T-cell (primary cell): ENCODE measurements at regions not wholly inside any gene's neighbourhood (a gene's known extent, or its start where the extent isn't known, plus 50 kb on each side); places are given as distances from the start of the nearest gene placed in this dataset.
"Not testable (repeated sequence)": the region's sequence is repeated elsewhere in the genome, so short reads cannot be mapped to it uniquely, and the experiment has no call there.

Experiments
- ATAC-seq, 4 experiments: fragments of 200-7000 bp in 3 of 4; fragments of 150-1000 bp in 1 of 4; cut with Tn5 transposase; replicated peaks in 1 of 4; 1 replicate in 3 of 4; 2 replicates in 1 of 4; pipeline ENCODE4 v1.10.0; 2021; ENCODE audit warnings: moderate library complexity in 3 of 4, mild to moderate bottlenecking in 2 of 4, moderate number of reproducible peaks in 1 of 4
- CTCF ChIA-PET, 2 donors: fragments of 300-600 bp; sonication (Branson Sonifier 250); formaldehyde crosslinking; loops; one replicate each; lab custom pipeline; 2022; ENCODE audit warnings: antibody characterized with exemption in 2 of 2; lab: Charles Lee
- POLR2A ChIA-PET, 2 donors: fragments of 300-600 bp; sonication (Branson Sonifier 250); formaldehyde crosslinking; loops; one replicate each; lab custom pipeline; 2022; ENCODE audit warnings: antibody characterized with exemption in 2 of 2; lab: Charles Lee
- DNase-seq, 35 experiments: peaks; one replicate each; pipeline versions ENCODE4 v3.0.0 to v3.0.0-alpha.2; 2013 to 2023
- H3K27ac ChIP-seq: one replicate; pipeline ENCODE4 v1.5.1; 2013; ENCODE audit warnings: low read length
- H3K27me3 ChIP-seq, 2 experiments: replicated peaks in 1 of 2; 1 replicate in 1 of 2; 2 replicates in 1 of 2; pipeline versions ENCODE4 v1.6.1 to v1.7.0; 2013; ENCODE audit warnings: low read length in 1 of 2, mixed read lengths in 1 of 2; ENCODE audit not compliant: control insufficient read depth in 2 of 2, insufficient read depth in 2 of 2; ENCODE audit errors: extremely low read depth in 1 of 2
- H3K36me3 ChIP-seq, 2 donors: 1 replicate in 1 of 2; 2 replicates in 1 of 2; pipeline versions ENCODE4 v1.6.1 to v1.7.0; 2013; ENCODE audit warnings: low read length in 1 of 2; ENCODE audit not compliant: control insufficient read depth in 2 of 2, insufficient read depth in 1 of 2; ENCODE audit errors: extremely low read depth in 1 of 2
- H3K4me1 ChIP-seq, 2 experiments: 1 replicate in 1 of 2; 2 replicates in 1 of 2; pipeline versions ENCODE4 v1.6.1 to v1.7.0; 2013; ENCODE audit warnings: low read length in 2 of 2, mixed read lengths in 1 of 2; ENCODE audit not compliant: insufficient read depth in 2 of 2, control insufficient read depth in 1 of 2; ENCODE audit errors: extremely low read depth in 1 of 2
- H3K4me3 ChIP-seq, 2 donors: 1 replicate in 1 of 2; 2 replicates in 1 of 2; pipeline versions ENCODE4 v1.5.1 to v1.7.0; 2013; ENCODE audit warnings: mild to moderate bottlenecking in 2 of 2, low read length in 1 of 2, moderate library complexity in 1 of 2; ENCODE audit not compliant: control insufficient read depth in 1 of 2; ENCODE audit errors: extremely low read depth in 1 of 2
- H3K9me3 ChIP-seq: 2 replicates; pipeline ENCODE4 v1.7.0; 2013
- H3K27ac Mint-ChIP-seq, 2 donors: one replicate each; pipeline ENCODE4 v1.8.0; 2020 to 2021; ENCODE audit warnings: mild to moderate bottlenecking in 2 of 2, mixed read lengths in 2 of 2
- H3K27me3 Mint-ChIP-seq, 2 donors: one replicate each; pipeline ENCODE4 v1.8.0; 2021 to 2022; ENCODE audit warnings: mixed read lengths in 2 of 2
- H3K36me3 Mint-ChIP-seq: one replicate; pipeline ENCODE4 v1.8.0; 2021; ENCODE audit warnings: mixed read lengths
- H3K4me1 Mint-ChIP-seq, 3 donors: one replicate each; pipeline ENCODE4 v1.8.0; 2020 to 2022; ENCODE audit warnings: mixed read lengths in 3 of 3, mild to moderate bottlenecking in 1 of 3
- H3K4me3 Mint-ChIP-seq, 3 donors: one replicate each; pipeline ENCODE4 v1.8.0; 2020 to 2022; ENCODE audit warnings: mild to moderate bottlenecking in 3 of 3, mixed read lengths in 3 of 3, moderate library complexity in 3 of 3
- H3K9me3 Mint-ChIP-seq, 3 donors: one replicate each; pipeline ENCODE4 v1.8.0; 2020 to 2022; ENCODE audit warnings: mixed read lengths in 3 of 3
- WGBS: methylation state at CpG from one replicate; pipeline ENCODE4 v1.1.5; 2013; ENCODE audit warnings: missing lambda C conversion rate; ENCODE audit not compliant: insufficient coverage; 5-methylcytosine and 5-hydroxymethylcytosine counted together

- peaks cover 0 to 3% of the 10 kb centered on the region in 2 experiments for H3K27me3 ChIP-seq
- H3K9me3 ChIP-seq = no peaks in the 10 kb centered on the region
- DNase-seq = no peak
- Mint-ChIP-seq H3K9me3 (peaks cover 14 to 29% (median 19%) of the 10 kb centered on the region in 3 donors), H3K4me1 (no peaks in the 10 kb centered on the region), H3K4me3 (no peak overlapping the region), H3K27me3 (no peaks in the 10 kb centered on the region), H3K27ac (no peak overlapping the region), H3K36me3 (no peaks in the 10 kb centered on the region)
- WGBS = 67% methylated on average over 3 of the region's 7 CpGs
- no peaks in the 10 kb centered on the region for H3K36me3 ChIP-seq
- no peak overlapping the region for H3K4me3 ChIP-seq
- ChIA-PET POLR2A (no interaction called here), CTCF (no interaction called here)
- no peaks in the 10 kb centered on the region for H3K4me1 ChIP-seq
- ATAC-seq = no peak
- no peak overlapping the region for H3K27ac ChIP-seq
Measured at GRCh38 chr7:109549471-109550193, 980.0 kb downstream of the DNAJB9 start.

GRCh38 chr7:109552017-109552416, 982.3 kb downstream of the DNAJB9 start:
- Mint-ChIP-seq H3K9me3 (peaks cover 19 to 33% (median 24%) of the 10 kb centered on the region in 3 donors), H3K4me3 (no peak overlapping the region), H3K36me3 (no peaks in the 10 kb centered on the region), H3K27me3 (no peaks in the 10 kb centered on the region), H3K27ac (no peak overlapping the region), H3K4me1 (no peaks in the 10 kb centered on the region)
- Histone ChIP-seq H3K36me3 (no peaks in the 10 kb centered on the region), H3K4me1 (no peaks in the 10 kb centered on the region), H3K9me3 (no peaks in the 10 kb centered on the region), H3K27ac (no peak overlapping the region), H3K27me3 (peaks cover 0 to 3% of the 10 kb centered on the region in 2 experiments), H3K4me3 (no peak overlapping the region)
- DNase-seq = no peak
- CTCF ChIA-PET = no interaction called here
- POLR2A ChIA-PET = interaction anchor here in 1 of 2 donors (0.6 kb wide), 1 partner anchor 25 kb away, joined by 3 read pairs; no protein-coding TSS in a partner anchor
- WGBS = 83% methylated on average over 1 of the region's 2 CpGs
- no peak for ATAC-seq

- no peak for ATAC-seq
- no peak for DNase-seq
- Mint-ChIP-seq H3K4me1 (no peaks in the 10 kb centered on the region), H3K4me3 (no peak overlapping the region), H3K27me3 (no peaks in the 10 kb centered on the region), H3K9me3 (peaks cover 0 to 9% (median 6%) of the 10 kb centered on the region in 3 donors), H3K27ac (no peak overlapping the region), H3K36me3 (no peaks in the 10 kb centered on the region)
- Histone ChIP-seq H3K36me3 (no peaks in the 10 kb centered on the region), H3K4me3 (no peak overlapping the region), H3K27ac (no peak overlapping the region), H3K4me1 (no peaks in the 10 kb centered on the region), H3K9me3 (no peaks in the 10 kb centered on the region), H3K27me3 (no peaks in the 10 kb centered on the region)
- POLR2A ChIA-PET = interaction anchor here (0.5 to 0.6 kb wide), 2 partner anchors 26 to 1500 kb away, joined by 3 read pairs; no protein-coding TSS in a partner anchor
- WGBS = no CpG with 5 or more reads among the region's 4 CpGs
- CTCF ChIA-PET = interaction anchor here in 1 of 2 donors (0.6 kb wide), 1 partner anchor 44 kb away, joined by 4 read pairs; no protein-coding TSS in a partner anchor
Measured at GRCh38 chr7:109577265-109577664, 1007.6 kb downstream of the DNAJB9 start.

- Mint-ChIP-seq H3K27me3 (no peaks in the 10 kb centered on the region), H3K4me1 (no peaks in the 10 kb centered on the region), H3K36me3 (no peaks in the 10 kb centered on the region), H3K27ac (no peak overlapping the region), H3K4me3 (no peak overlapping the region), H3K9me3 (peaks cover 2 to 11% (median 6%) of the 10 kb centered on the region in 3 donors)
- no peak for ATAC-seq
- no peaks in the 10 kb centered on the region for H3K27me3 ChIP-seq
- no peak for DNase-seq
- H3K9me3 ChIP-seq = no peaks in the 10 kb centered on the region
- H3K27ac ChIP-seq = no peak overlapping the region
- ChIA-PET POLR2A (no interaction called here), CTCF (no interaction called here)
- H3K36me3 ChIP-seq = no peaks in the 10 kb centered on the region
- H3K4me1 ChIP-seq = no peaks in the 10 kb centered on the region
- no CpG with 5 or more reads among the region's 4 CpGs for WGBS
- H3K4me3 ChIP-seq = no peak overlapping the region
Measured at GRCh38 chr7:109579901-109580300, 1010.2 kb downstream of the DNAJB9 start.

GRCh38 chr7:109582211-109582610, 1012.5 kb downstream of the DNAJB9 start:
- H3K27ac Mint-ChIP-seq = no peak overlapping the region
- POLR2A ChIA-PET = no interaction called here
- Histone ChIP-seq H3K4me1 (no peaks in the 10 kb centered on the region), H3K4me3 (no peak overlapping the region), H3K27ac (no peak overlapping the region), H3K9me3 (no peaks in the 10 kb centered on the region), H3K27me3 (no peaks in the 10 kb centered on the region), H3K36me3 (no peaks in the 10 kb centered on the region)
- DNase-seq (no peak), ATAC-seq (no peak)
- H3K4me3 Mint-ChIP-seq = no peak overlapping the region
- CTCF ChIA-PET = no interaction called here
- H3K36me3 Mint-ChIP-seq = no peaks in the 10 kb centered on the region
- H3K27me3 Mint-ChIP-seq = no peaks in the 10 kb centered on the region
- H3K4me1 Mint-ChIP-seq = no peaks in the 10 kb centered on the region
- H3K9me3 Mint-ChIP-seq = peaks cover 14 to 26% (median 18%) of the 10 kb centered on the region in 3 donors

GRCh38 chr7:109596948-109597347, 1027.3 kb downstream of the DNAJB9 start:
- H3K4me1 ChIP-seq, H3K27me3 ChIP-seq, ATAC-seq, H3K4me3 ChIP-seq, POLR2A ChIA-PET, DNase-seq, H3K4me3 Mint-ChIP-seq, CTCF ChIA-PET, H3K36me3 ChIP-seq, H3K36me3 Mint-ChIP-seq, H3K4me1 Mint-ChIP-seq, H3K27me3 Mint-ChIP-seq, H3K9me3 ChIP-seq, H3K27ac ChIP-seq, H3K27ac Mint-ChIP-seq: not testable (repeated sequence)
- 79% methylated on average over 5 of the region's 9 CpGs for WGBS
- H3K9me3 Mint-ChIP-seq = peaks cover 0 to 11% (median 0%) of the 10 kb centered on the region in 3 donors
